K562 (cell line): ENCODE measurements at regions not wholly inside any gene's neighbourhood (a gene's known extent, or its start where the extent isn't known, plus 50 kb on each side); places are given as distances from the start of the nearest gene placed in this dataset.

Experiments used
- ATAC-seq: fragments of 200-7000 bp; cut with Tn5 transposase; 3 replicates; pipeline ENCODE4 v1.9.1; 2020; ENCODE audit warnings: moderate library complexity
- BruUV-seq: library from RNA; stranded (reverse); fragments of 400-500 nt; replicated peaks from 2 replicates; lab custom pipeline; 2021; lab: Mats Ljungman, UMichigan
- CTCF ChIA-PET: fragments of 300-600 bp; formaldehyde crosslinking; extraction: SDS; loops from one replicate; lab custom pipeline; 2021; ENCODE audit warnings: low intra/inter-chr PET ratio; lab: Yijun Ruan, JAX
- POLR2A ChIA-PET: fragments of 300-600, 350-650 bp; sonication (Branson Sonifier 250); formaldehyde crosslinking; extraction: SDS; loops from one replicate; lab custom pipeline; 2021; ENCODE audit warnings: antibody characterized with exemption, inconsistent platforms; lab: Yijun Ruan, JAX
- DNase-seq, 4 experiments: peaks; one replicate each; pipeline versions ENCODE4 v3.0.0 to v3.0.0-alpha.2; 2011 to 2018; ENCODE audit warnings: low spot score in 3 of 4, mixed read lengths in 3 of 4; ENCODE audit errors: extremely low read depth in 1 of 4
- FAIRE-seq: peaks from 2 replicates; lab custom pipeline; 2011; peaks lifted over from hg19 to GRCh38; lab: Jason Lieb, UNC
- H2AFZ ChIP-seq: 2 replicates; pipeline ENCODE4 v1.6.0; 2011; ENCODE audit warnings: low read depth, low read length, control low read depth, inconsistent platforms
- H3K27ac ChIP-seq: fragments of 200-600 bp; 3 replicates; pipeline ENCODE4 v1.8.0; 2011; ENCODE audit warnings: low read depth, mild to moderate bottlenecking, control low read depth, inconsistent platforms, low read length, moderate library complexity, mixed read lengths; ENCODE audit errors: extremely low read depth
- H3K27me3 ChIP-seq, 2 experiments: fragments of 300-600 bp in 1 of 2; 2 replicates in 1 of 2; 3 replicates in 1 of 2; pipeline versions ENCODE4 v1.6.0 to v1.8.0; 2011; ENCODE audit warnings: inconsistent platforms in 2 of 2, low read length in 2 of 2, mild to moderate bottlenecking in 1 of 2, mixed read lengths in 1 of 2, moderate library complexity in 1 of 2; ENCODE audit not compliant: control insufficient read depth in 2 of 2, insufficient read depth in 2 of 2
- H3K36me3 ChIP-seq: fragments of 300-600 bp; 3 replicates; pipeline ENCODE4 v1.8.0; 2011; ENCODE audit warnings: mild to moderate bottlenecking, low read length, inconsistent platforms; ENCODE audit not compliant: control insufficient read depth, insufficient read depth
- H3K4me1 ChIP-seq, 2 experiments: fragments of 200-600 bp in 1 of 2; replicated peaks in 1 of 2; 2 replicates in 1 of 2; 3 replicates in 1 of 2; pipeline versions ENCODE4 v1.5.1 to v1.8.0; 2011; ENCODE audit warnings: inconsistent platforms in 2 of 2, low read length in 2 of 2, mild to moderate bottlenecking in 1 of 2, mixed read lengths in 1 of 2, moderate library complexity in 1 of 2; ENCODE audit not compliant: control insufficient read depth in 2 of 2, insufficient read depth in 2 of 2
- H3K4me2 ChIP-seq: 2 replicates; pipeline ENCODE4 v1.6.1; 2011; ENCODE audit warnings: low read length, control low read depth, inconsistent platforms, mixed read lengths; ENCODE audit not compliant: insufficient read depth
- H3K4me3 ChIP-seq: fragments of 200-600 bp; sonication (generic), shearing (Covaris generic); 2 replicates; pipeline ENCODE4 v1.5.1; 2016; ENCODE audit warnings: control low read depth, inconsistent platforms
- H3K79me2 ChIP-seq: fragments of 200-600 bp; 3 replicates; pipeline ENCODE4 v1.8.0; 2011; ENCODE audit warnings: low read length, inconsistent platforms; ENCODE audit not compliant: control insufficient read depth, insufficient read depth
- H3K9ac ChIP-seq, 2 experiments: 2 replicates each; pipeline versions ENCODE4 v1.6.0 to v1.6.1; 2011; ENCODE audit warnings: low read depth in 2 of 2, low read length in 2 of 2, control low read depth in 1 of 2, inconsistent platforms in 1 of 2, mild to moderate bottlenecking in 1 of 2, mixed read lengths in 1 of 2; ENCODE audit not compliant: insufficient read depth in 1 of 2
- H3K9me1 ChIP-seq: one replicate; pipeline ENCODE4 v1.6.0; 2011; ENCODE audit warnings: inconsistent platforms, mild to moderate bottlenecking, low read length, moderate library complexity; ENCODE audit not compliant: control insufficient read depth, insufficient read depth
- H3K9me3 ChIP-seq: replicated peaks from 2 replicates; pipeline ENCODE4 v1.5.1; 2011; ENCODE audit warnings: low read depth, low read length, inconsistent platforms; ENCODE audit not compliant: control insufficient read depth, insufficient read depth
- H4K20me1 ChIP-seq: replicated peaks from 2 replicates; pipeline ENCODE4 v1.6.1; 2011; ENCODE audit warnings: low read length, inconsistent platforms, mixed read lengths; ENCODE audit not compliant: control insufficient read depth, insufficient read depth
- CBFB ChIP-seq: sonication (generic); formaldehyde crosslinking; IDR thresholded peaks from 2 replicates; pipeline ENCODE4 v1.4.0; 2020; ENCODE audit warnings: mild to moderate bottlenecking, missing genetic modification reagents
- CHD2 ChIP-seq: IDR thresholded peaks from 2 replicates; pipeline ENCODE4 v1.6.1; 2011; ENCODE audit warnings: low read depth, low read length
- GTF2B ChIP-seq: IDR thresholded peaks from 2 replicates; pipeline ENCODE4 v1.6.1; 2011; ENCODE audit not compliant: insufficient read length; ENCODE audit errors: extremely low read depth
- MXD1 ChIP-seq: fragments of 250-450 bp; sonication (Bioruptor Pico); IDR thresholded peaks from 2 replicates; pipeline ENCODE4 v1.8.0; 2021; ENCODE audit warnings: borderline replicate concordance, mild to moderate bottlenecking, moderate library complexity; ENCODE audit not compliant: poor library complexity, severe bottlenecking
- NFIC ChIP-seq: fragments of 450-650 bp; IDR thresholded peaks from 2 replicates; pipeline ENCODE4 v1.6.1; 2017; ENCODE audit warnings: mild to moderate bottlenecking, inconsistent platforms
- PHB2 ChIP-seq: fragments of 450-650 bp; IDR thresholded peaks from 2 replicates; pipeline ENCODE4 v1.6.1; 2017; ENCODE audit warnings: low read depth
- PHTF2 ChIP-seq: fragments of 250-450 bp; sonication (Bioruptor Pico); IDR thresholded peaks from 2 replicates; pipeline ENCODE4 v1.5.0; 2021; ENCODE audit warnings: mild to moderate bottlenecking
- SIN3A ChIP-seq, 2 experiments: fragments of 150-350 bp in 1 of 2; IDR thresholded peaks; 2 replicates each; pipeline ENCODE4 v1.6.1; 2011 to 2016; ENCODE audit warnings: borderline replicate concordance in 2 of 2, low read depth in 2 of 2, low read length in 2 of 2, mild to moderate bottlenecking in 2 of 2, moderate library complexity in 2 of 2; ENCODE audit not compliant: control insufficient read depth in 1 of 2
- TFAP4 ChIP-seq: sonication (generic); formaldehyde crosslinking; IDR thresholded peaks from 2 replicates; pipeline ENCODE4 v1.8.0; 2022; ENCODE audit warnings: missing genetic modification reagents, mild to moderate bottlenecking, moderate library complexity, borderline replicate concordance
- ZC3H4 ChIP-seq: sonication (generic); formaldehyde crosslinking; IDR thresholded peaks from 2 replicates; pipeline ENCODE4 v1.9.0; 2021; ENCODE audit warnings: missing genetic modification reagents, borderline replicate concordance
- ZNF431 ChIP-seq: sonication (generic); formaldehyde crosslinking; IDR thresholded peaks from 2 replicates; pipeline ENCODE4 v1.8.0; 2022; ENCODE audit warnings: mild to moderate bottlenecking, missing genetic modification reagents
- WGBS: fragments of 100-300 bp; shearing (Covaris generic); methylation state at CpG from one replicate; pipeline ENCODE4 v1.1.6; 2016; ENCODE audit warnings: low coverage, mixed read lengths; ENCODE audit not compliant: insufficient coverage; ENCODE audit errors: missing lambda C conversion rate; 5-methylcytosine and 5-hydroxymethylcytosine counted together
- in situ Hi-C: fragments of 300-500 bp; cut with MboI; formaldehyde crosslinking; loops from 4 replicates; pipeline ENCODE4 v1.15.0; 2018; ENCODE audit warnings: inconsistent platforms, mixed read lengths
- intact Hi-C: fragments of 100-400 bp; cut with micrococcal nuclease; formaldehyde crosslinking; loops from 2 replicates; pipeline ENCODE4 v1.14.2; 2022

GRCh38 chr13:50581586-50582196, 261.8 kb downstream of the DLEU7 start (continued):
- TF ChIP-seq TFAP4 (CRISPR knock-in tag) (no peak), CHD2 (no peak), MXD1 (CRISPR knock-in tag) (no peak)
- TF ChIP-seq, all 486 proteins: peak for 0

- no peaks in the 10 kb centered on the region for H3K79me2 ChIP-seq
- ATAC-seq, result no peak
- H3K36me3 ChIP-seq, result no peaks in the 10 kb centered on the region
- H3K4me1 ChIP-seq, result peaks cover 0 to 2% of the 10 kb centered on the region in 2 experiments; a peak in 1 of 5 replicates
- H3K9me3 ChIP-seq, result no peaks in the 10 kb centered on the region
- no peak overlapping the region for H3K4me2 ChIP-seq
- POLR2A ChIA-PET, result interaction anchor here (0.6 kb wide), 1 partner anchor 39 kb away, joined by 3 read pairs; no protein-coding TSS in a partner anchor
- in situ Hi-C loops, result no loop called here
- TF ChIP-seq GTF2B, result no peak
- no peak for TF ChIP-seq PHTF2
- no peak for TF ChIP-seq SIN3A (IDR thresholded peaks at IDR 0.05; ENCODE audit: borderline replicate concordance in 2 of 2, control insufficient read depth in 1 of 2, low read depth in 2 of 2, low read length in 2 of 2)
- no peak for TF ChIP-seq ZNF431
- TF ChIP-seq PHB2, result no peak
- TF ChIP-seq NFIC, result no peak
- no peak for TF ChIP-seq ZC3H4 (CRISPR knock-in tag)
- TF ChIP-seq CBFB (CRISPR knock-in tag), result no peak
- TF ChIP-seq, all 486 proteins: peak for 0
- H2AFZ ChIP-seq, result no peak overlapping the region
- intact Hi-C loops, result no loop called here
- H3K9me1 ChIP-seq, result no peaks in the 10 kb centered on the region
- DNase-seq, result no peak
- CTCF ChIA-PET, result no interaction called here
- H3K4me3 ChIP-seq, result no peak overlapping the region
- H3K27ac ChIP-seq, result no peak overlapping the region
- BruUV-seq, result no TSS peak
- H4K20me1 ChIP-seq, result no peaks in the 10 kb centered on the region
- H3K9ac ChIP-seq, result no peak overlapping the region
- no peaks in the 10 kb centered on the region for H3K27me3 ChIP-seq
- whole genome bisulfite sequencing, result 32% methylated on average over 10 of the region's 10 CpGs
- FAIRE-seq, result no peak
These were observed 258.5 kb downstream of the DLEU7 start for GRCh38 chr13:50584856-50585580.
